OCI-LY7 (cell line): ENCODE measurements at regions not wholly inside any gene's neighbourhood (a gene's known extent, or its start where the extent isn't known, plus 50 kb on each side); places are given as distances from the start of the nearest gene placed in this dataset.

Experiments
- BruUV-seq: library from RNA; stranded (reverse); fragments of 400-500 nt; replicated peaks from 2 replicates; lab custom pipeline; 2021; lab: Mats Ljungman, UMichigan
- CTCF ChIA-PET: fragments of 300-600 bp; sonication (Branson Sonifier 250); formaldehyde crosslinking; loops from one replicate; lab custom pipeline; 2022; ENCODE audit warnings: antibody characterized with exemption; ENCODE audit not compliant: unreplicated experiment; lab: Charles Lee
- POLR2A ChIA-PET: fragments of 300-600 bp; sonication (Branson Sonifier 250); formaldehyde crosslinking; loops from one replicate; lab custom pipeline; 2022; ENCODE audit warnings: antibody characterized with exemption; lab: Charles Lee
- DNase-seq: peaks from one replicate; pipeline ENCODE4 v3.0.0-alpha.2; 2015; ENCODE audit warnings: low spot score
- H2AFZ ChIP-seq: fragments of 200-600 bp; sonication (generic), shearing (Covaris generic); 2 replicates; pipeline ENCODE4 v1.6.1; 2014; ENCODE audit warnings: mild to moderate bottlenecking, antibody characterized with exemption, low read length, moderate library complexity
- H3K27ac ChIP-seq: fragments of 200-600 bp; sonication (generic); 2 replicates; pipeline ENCODE4 v1.5.1; 2014; ENCODE audit warnings: mixed run types, low read depth, mild to moderate bottlenecking, moderate library complexity, low read length, inconsistent platforms; ENCODE audit not compliant: poor library complexity, severe bottlenecking
- H3K36me3 ChIP-seq: fragments of 200-600 bp; sonication (generic); 2 replicates; pipeline ENCODE4 v1.6.1; 2014; ENCODE audit warnings: mild to moderate bottlenecking, antibody characterized with exemption, low read length, moderate library complexity, mixed read lengths; ENCODE audit not compliant: insufficient read depth
- H3K4me1 ChIP-seq: fragments of 200-600 bp; sonication (generic); 2 replicates; pipeline ENCODE4 v1.5.1; 2014; ENCODE audit warnings: mild to moderate bottlenecking, low read length; ENCODE audit not compliant: insufficient read depth, poor library complexity, severe bottlenecking
- H3K4me2 ChIP-seq: fragments of 200-600 bp; sonication (generic); 2 replicates; pipeline ENCODE4 v1.6.1; 2014; ENCODE audit warnings: mild to moderate bottlenecking, low read length
- H3K4me3 ChIP-seq: fragments of 200-600 bp; sonication (generic); 2 replicates; pipeline ENCODE4 v1.5.1; 2014; ENCODE audit warnings: mild to moderate bottlenecking, low read depth, low read length; ENCODE audit not compliant: poor library complexity, severe bottlenecking
- H3K79me2 ChIP-seq: fragments of 200-600 bp; sonication (generic); 2 replicates; pipeline ENCODE4 v1.6.1; 2016; ENCODE audit warnings: low read depth, mild to moderate bottlenecking, low read length, moderate library complexity, mixed read lengths; ENCODE audit not compliant: insufficient read depth
- H3K9me2 ChIP-seq: fragments of 200-600 bp; sonication (generic); 2 replicates; pipeline ENCODE4 v1.6.1; 2016; ENCODE audit warnings: mild to moderate bottlenecking, low read length, mixed read lengths; ENCODE audit not compliant: insufficient read depth
- H3K9me3 ChIP-seq: fragments of 200-600 bp; sonication (generic); 2 replicates; pipeline ENCODE4 v1.6.1; 2014; ENCODE audit warnings: mild to moderate bottlenecking, mixed run types, low read length, mixed read lengths
- H4K20me1 ChIP-seq: fragments of 200-600 bp; sonication (generic); 2 replicates; pipeline ENCODE4 v1.6.1; 2014; ENCODE audit warnings: mild to moderate bottlenecking, antibody characterized with exemption, low read length, moderate library complexity, mixed read lengths; ENCODE audit not compliant: insufficient read depth
- CTCF ChIP-seq: fragments of 200-600 bp; sonication (generic); conservative IDR thresholded peaks from 2 replicates; pipeline ENCODE4 v1.5.1; 2014; ENCODE audit warnings: mild to moderate bottlenecking, antibody characterized with exemption, low read length, moderate library complexity, mixed read lengths
- EZH2phosphoT487 ChIP-seq: fragments of 200-600 bp; sonication (generic); IDR thresholded peaks from 2 replicates; pipeline ENCODE4 v1.6.1; 2018; ENCODE audit warnings: low read depth, borderline replicate concordance, mild to moderate bottlenecking, mixed run types, antibody characterized with exemption, low read length, moderate library complexity, mixed read lengths
- intact Hi-C: fragments of 100-400 bp; cut with micrococcal nuclease; formaldehyde crosslinking; loops from one replicate; pipeline ENCODE4 v1.10.0; 2022; ENCODE audit not compliant: unreplicated experiment

GRCh38 chr13:76732367-76732766 is 153.8 kb downstream of the KCTD12 start:
- Histone ChIP-seq H3K27ac (no peak overlapping the region), H3K9me2 (no peaks in the 10 kb centered on the region), H3K4me1 (no peaks in the 10 kb centered on the region), H3K36me3 (no peaks in the 10 kb centered on the region), H3K79me2 (no peaks in the 10 kb centered on the region), H4K20me1 (no peaks in the 10 kb centered on the region), H3K4me3 (no peak overlapping the region), H3K9me3 (no peaks in the 10 kb centered on the region), H2AFZ (no peak overlapping the region), H3K4me2 (no peak overlapping the region)
- ChIA-PET CTCF (no interaction called here), POLR2A (no interaction called here)
- TF ChIP-seq CTCF (no peak), EZH2phosphoT487 (no peak)
- intact Hi-C loops = no loop called here
- no peak for DNase-seq
- BruUV-seq = no TSS peak

- H3K4me2 ChIP-seq = no peak overlapping the region
- no TSS peak for BruUV-seq
- H3K79me2 ChIP-seq = no peaks in the 10 kb centered on the region
- TF ChIP-seq EZH2phosphoT487 = no peak
- TF ChIP-seq CTCF = no peak
- no peaks in the 10 kb centered on the region for H3K36me3 ChIP-seq
- intact Hi-C loops = no loop called here
- H3K9me3 ChIP-seq = no peaks in the 10 kb centered on the region
- no peak overlapping the region for H3K4me3 ChIP-seq
- H2AFZ ChIP-seq = no peak overlapping the region
- H3K27ac ChIP-seq = no peak overlapping the region
- POLR2A ChIA-PET = interaction anchor here (0.6 to 1.4 kb wide), 2 partner anchors 21 to 1049 kb away, joined by 3 to 4 read pairs; no protein-coding TSS in a partner anchor
- no peaks in the 10 kb centered on the region for H3K4me1 ChIP-seq
- CTCF ChIA-PET = no interaction called here
- no peaks in the 10 kb centered on the region for H3K9me2 ChIP-seq
- H4K20me1 ChIP-seq = no peaks in the 10 kb centered on the region
- DNase-seq = no peak
These were observed 156.0 kb downstream of the KCTD12 start for GRCh38 chr13:76730220-76730619.

GRCh38 chr13:76729691-76730090 is 156.5 kb downstream of the KCTD12 start:
- TF ChIP-seq CTCF (no peak), EZH2phosphoT487 (no peak)
- H3K36me3 ChIP-seq = no peaks in the 10 kb centered on the region
- no peak overlapping the region for H3K4me3 ChIP-seq
- H3K9me2 ChIP-seq = no peaks in the 10 kb centered on the region
- H3K4me2 ChIP-seq = no peak overlapping the region
- BruUV-seq = no TSS peak
- CTCF ChIA-PET = no interaction called here
- H2AFZ ChIP-seq = no peak overlapping the region
- intact Hi-C loops = no loop called here
- no peak for DNase-seq
- H3K79me2 ChIP-seq = no peaks in the 10 kb centered on the region
- H3K27ac ChIP-seq = no peak overlapping the region
- POLR2A ChIA-PET = interaction anchor here (0.6 to 1.4 kb wide), 2 partner anchors 21 to 1048 kb away, joined by 3 to 4 read pairs; no protein-coding TSS in a partner anchor
- H3K4me1 ChIP-seq = no peaks in the 10 kb centered on the region
- no peaks in the 10 kb centered on the region for H4K20me1 ChIP-seq
- H3K9me3 ChIP-seq = no peaks in the 10 kb centered on the region
